CD4-positive, alpha-beta T cell treated with Interleukin-6 for 4 hours (primary cell): ENCODE measurements at regions not wholly inside any gene's neighbourhood (a gene's known extent, or its start where the extent isn't known, plus 50 kb on each side); places are given as distances from the start of the nearest gene placed in this dataset.

Experiments used
- DNase-seq: peaks from one replicate; pipeline ENCODE4 v3.0.0-alpha.2; 2020; ENCODE audit warnings: mixed read lengths

- DNase-seq = no peak
Observed at GRCh38 chr19:28245937-28246336, 967.0 kb downstream of the UQCRFS1 start.

- DNase-seq = no peak
Observed at GRCh38 chr19:28244966-28245365, 968.0 kb downstream of the UQCRFS1 start.

GRCh38 chr19:28242317-28242927, 970.5 kb downstream of the UQCRFS1 start:
- DNase-seq = no peak

- DNase-seq = no peak
Observed at GRCh38 chr19:28239270-28239669, 973.7 kb downstream of the UQCRFS1 start.

GRCh38 chr19:28238270-28238820, 974.6 kb downstream of the UQCRFS1 start:
- no peak for DNase-seq

- DNase-seq = no peak
Observed at GRCh38 chr19:28235606-28236125, 977.3 kb downstream of the UQCRFS1 start.

GRCh38 chr19:28234637-28235036, 978.3 kb downstream of the UQCRFS1 start:
- no peak for DNase-seq

GRCh38 chr19:28228854-28229253, 984.1 kb downstream of the UQCRFS1 start:
- DNase-seq = no peak

GRCh38 chr19:28224441-28224840, 988.5 kb downstream of the UQCRFS1 start:
- DNase-seq = no peak

- DNase-seq = no peak
Observed at GRCh38 chr19:28221736-28222135, 991.2 kb downstream of the UQCRFS1 start.

- DNase-seq = no peak
Observed at GRCh38 chr19:28218728-28219127, 994.2 kb downstream of the UQCRFS1 start.

- no peak for DNase-seq
Observed at GRCh38 chr19:28217022-28217421, 995.9 kb downstream of the UQCRFS1 start.

GRCh38 chr19:28213470-28214082, 999.4 kb downstream of the UQCRFS1 start:
- no peak for DNase-seq

GRCh38 chr19:28210886-28211285, 1002.1 kb downstream of the UQCRFS1 start:
- DNase-seq = no peak

GRCh38 chr19:28208745-28209144, 1004.2 kb downstream of the UQCRFS1 start:
- DNase-seq = no peak

- DNase-seq = no peak
Observed at GRCh38 chr19:28207244-28207643, 1005.7 kb downstream of the UQCRFS1 start.

GRCh38 chr19:28201462-28201943, 1011.4 kb downstream of the UQCRFS1 start:
- no peak for DNase-seq

GRCh38 chr19:28199323-28199722, 1013.6 kb downstream of the UQCRFS1 start:
- DNase-seq = no peak

GRCh38 chr19:28196961-28197360, 1016.0 kb downstream of the UQCRFS1 start:
- DNase-seq = no peak

GRCh38 chr19:28196101-28196500, 1016.9 kb downstream of the UQCRFS1 start:
- no peak for DNase-seq

- no peak for DNase-seq
Observed at GRCh38 chr19:28185646-28186045, 1027.3 kb downstream of the UQCRFS1 start.

- no peak for DNase-seq
Observed at GRCh38 chr19:28184997-28185396, 1028.0 kb downstream of the UQCRFS1 start.

GRCh38 chr19:28176193-28176592, 1036.8 kb downstream of the UQCRFS1 start:
- DNase-seq = no peak

GRCh38 chr19:28171983-28172382, 1041.0 kb downstream of the UQCRFS1 start:
- no peak for DNase-seq
